Loucy (cell line): ENCODE measurements at regions not wholly inside any gene's neighbourhood (a gene's known extent, or its start where the extent isn't known, plus 50 kb on each side); places are given as distances from the start of the nearest gene placed in this dataset.

Experiments used
- H2AFZ ChIP-seq: fragments of 200-600 bp; sonication (generic); 2 replicates; pipeline ENCODE4 v1.6.0; 2016; ENCODE audit warnings: antibody characterized with exemption, mild to moderate bottlenecking, low read length, moderate library complexity
- H3F3A ChIP-seq: fragments of 200-600 bp; 2 replicates; pipeline ENCODE4 v1.6.0; 2016; ENCODE audit warnings: antibody characterized with exemption, low read depth, mild to moderate bottlenecking
- H3K27me3 ChIP-seq: fragments of 200-600 bp; sonication (generic); 2 replicates; pipeline ENCODE4 v1.6.1; 2014; ENCODE audit warnings: low read length, mild to moderate bottlenecking; ENCODE audit not compliant: insufficient read depth, poor library complexity, severe bottlenecking
- H3K36me3 ChIP-seq: fragments of 200-600 bp; sonication (generic); 2 replicates; pipeline ENCODE4 v1.6.1; 2016; ENCODE audit warnings: low read length; ENCODE audit not compliant: insufficient read depth
- H3K4me1 ChIP-seq: fragments of 200-600 bp; sonication (generic); 2 replicates; pipeline ENCODE4 v1.5.1; 2014; ENCODE audit warnings: low read length, mild to moderate bottlenecking; ENCODE audit not compliant: insufficient read depth, poor library complexity, severe bottlenecking
- H3K4me2 ChIP-seq: fragments of 200-600 bp; sonication (generic); 2 replicates; pipeline ENCODE4 v1.6.0; 2014; ENCODE audit warnings: antibody characterized with exemption, low read length, low read depth, mild to moderate bottlenecking; ENCODE audit not compliant: poor library complexity, severe bottlenecking
- H3K4me3 ChIP-seq: fragments of 200-600 bp; sonication (generic); 2 replicates; pipeline ENCODE4 v1.5.1; 2014; ENCODE audit warnings: low read length, mild to moderate bottlenecking, mixed read lengths; ENCODE audit not compliant: poor library complexity, severe bottlenecking
- H3K79me2 ChIP-seq: fragments of 200-600 bp; sonication (generic); 2 replicates; pipeline ENCODE4 v1.6.1; 2014; ENCODE audit warnings: low read length; ENCODE audit not compliant: insufficient read depth
- H3K9ac ChIP-seq: fragments of 200-600 bp; sonication (generic); 2 replicates; pipeline ENCODE4 v1.6.0; 2014; ENCODE audit warnings: mild to moderate bottlenecking, low read depth, low read length, moderate library complexity; ENCODE audit not compliant: poor library complexity, severe bottlenecking
- H3K9me2 ChIP-seq: fragments of 200-600 bp; sonication (generic); replicated peaks from 2 replicates; pipeline ENCODE4 v1.6.1; 2016; ENCODE audit warnings: low read depth, low read length, mixed read lengths
- H3K9me3 ChIP-seq: fragments of 200-600 bp; sonication (generic); 2 replicates; pipeline ENCODE4 v1.6.1; 2014; ENCODE audit warnings: mild to moderate bottlenecking, antibody characterized with exemption, low read length, low read depth; ENCODE audit not compliant: insufficient read depth
- H4K20me1 ChIP-seq: fragments of 200-600 bp; sonication (generic); 2 replicates; pipeline ENCODE4 v1.6.0; 2014; ENCODE audit warnings: antibody characterized with exemption, low read length, mild to moderate bottlenecking; ENCODE audit not compliant: insufficient read depth, poor library complexity, severe bottlenecking
- EZH2phosphoT487 ChIP-seq: fragments of 200-600 bp; IDR thresholded peaks from 2 replicates; pipeline ENCODE4 v1.6.1; 2018; ENCODE audit warnings: antibody characterized with exemption, mild to moderate bottlenecking, moderate library complexity, borderline replicate concordance
- TF ChIP-seq, protein P1 (sequence below): fragments of 200-600 bp; sonication (generic); conservative IDR thresholded peaks from 2 replicates; pipeline ENCODE4 v1.5.1; 2014; ENCODE audit warnings: mild to moderate bottlenecking, antibody characterized with exemption, low read length

GRCh38 chr1:163504331-163504978 is 182.7 kb downstream of the NUF2 start:
- H2AFZ ChIP-seq = no peak overlapping the region
- H3K36me3 ChIP-seq = no peaks in the 10 kb centered on the region
- H3K4me1 ChIP-seq = no peaks in the 10 kb centered on the region
- H3F3A ChIP-seq = no peaks in the 10 kb centered on the region
- TF ChIP-seq, protein P1, sequence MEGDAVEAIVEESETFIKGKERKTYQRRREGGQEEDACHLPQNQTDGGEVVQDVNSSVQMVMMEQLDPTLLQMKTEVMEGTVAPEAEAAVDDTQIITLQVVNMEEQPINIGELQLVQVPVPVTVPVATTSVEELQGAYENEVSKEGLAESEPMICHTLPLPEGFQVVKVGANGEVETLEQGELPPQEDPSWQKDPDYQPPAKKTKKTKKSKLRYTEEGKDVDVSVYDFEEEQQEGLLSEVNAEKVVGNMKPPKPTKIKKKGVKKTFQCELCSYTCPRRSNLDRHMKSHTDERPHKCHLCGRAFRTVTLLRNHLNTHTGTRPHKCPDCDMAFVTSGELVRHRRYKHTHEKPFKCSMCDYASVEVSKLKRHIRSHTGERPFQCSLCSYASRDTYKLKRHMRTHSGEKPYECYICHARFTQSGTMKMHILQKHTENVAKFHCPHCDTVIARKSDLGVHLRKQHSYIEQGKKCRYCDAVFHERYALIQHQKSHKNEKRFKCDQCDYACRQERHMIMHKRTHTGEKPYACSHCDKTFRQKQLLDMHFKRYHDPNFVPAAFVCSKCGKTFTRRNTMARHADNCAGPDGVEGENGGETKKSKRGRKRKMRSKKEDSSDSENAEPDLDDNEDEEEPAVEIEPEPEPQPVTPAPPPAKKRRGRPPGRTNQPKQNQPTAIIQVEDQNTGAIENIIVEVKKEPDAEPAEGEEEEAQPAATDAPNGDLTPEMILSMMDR = no peak
- no peak for TF ChIP-seq EZH2phosphoT487
- no peaks in the 10 kb centered on the region for H4K20me1 ChIP-seq
- no peak overlapping the region for H3K4me2 ChIP-seq
- no peaks in the 10 kb centered on the region for H3K79me2 ChIP-seq
- H3K9me3 ChIP-seq = no peaks in the 10 kb centered on the region
- no peaks in the 10 kb centered on the region for H3K9me2 ChIP-seq
- H3K4me3 ChIP-seq = no peak overlapping the region
- H3K9ac ChIP-seq = no peak overlapping the region
- H3K27me3 ChIP-seq = no peaks in the 10 kb centered on the region

DNA sequence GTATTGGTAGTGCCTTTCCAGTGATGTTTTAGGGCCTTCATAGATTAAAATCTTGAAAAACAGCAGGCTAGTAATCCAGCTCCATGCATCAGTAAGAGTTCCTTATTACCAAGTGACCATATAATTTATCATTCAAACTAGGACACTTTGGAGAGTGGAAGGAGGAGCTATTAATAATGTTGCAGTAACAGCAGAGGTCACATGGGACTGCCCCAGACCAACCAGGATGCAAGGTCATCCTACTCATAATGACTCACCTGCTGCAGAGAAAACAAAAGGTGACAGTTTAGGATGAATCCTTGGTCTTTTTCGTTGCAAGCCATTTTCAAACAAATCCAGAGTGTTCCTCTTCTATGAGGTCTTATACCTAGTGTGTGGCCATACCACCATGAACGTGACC is 187.4 kb downstream of the NUF2 start:
- peaks cover 2% of the 10 kb centered on the region for H3K4me1 ChIP-seq
- TF ChIP-seq EZH2phosphoT487 = no peak
- TF ChIP-seq, protein P1 = no peak
- no peaks in the 10 kb centered on the region for H3K9me2 ChIP-seq

DNA sequence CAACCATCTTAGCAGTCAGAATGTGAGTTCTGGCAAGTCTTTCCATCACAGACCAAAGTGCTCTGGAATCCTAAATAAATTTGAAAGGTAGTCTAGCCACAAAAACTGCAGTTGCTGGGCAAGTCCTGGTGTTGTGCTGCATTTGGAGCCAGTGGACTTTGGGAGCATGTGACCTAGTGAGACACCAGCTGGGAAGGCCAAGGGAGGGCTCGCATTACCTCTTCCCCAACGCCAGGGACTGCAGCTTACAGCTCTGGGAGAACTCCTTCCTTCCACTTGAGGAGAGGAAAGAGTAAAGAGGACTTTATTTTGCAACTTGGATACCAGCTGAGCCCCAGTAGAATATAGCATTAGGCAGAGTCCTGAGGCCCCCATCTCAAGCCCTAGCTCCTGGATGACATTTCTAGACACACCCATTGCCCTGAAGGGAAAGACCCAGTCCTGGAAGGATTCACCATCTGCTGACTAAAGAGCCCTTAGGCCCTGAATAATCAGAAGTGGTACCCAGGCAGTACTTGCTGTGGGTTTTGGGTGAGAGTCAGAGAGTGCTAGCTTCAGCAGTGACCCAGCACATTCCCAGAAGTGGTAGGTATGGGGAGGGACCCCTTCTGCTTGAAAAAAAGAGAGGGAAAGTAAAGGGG is 190.7 kb downstream of the NUF2 start:
- TF ChIP-seq, protein P1 = no peak
- TF ChIP-seq EZH2phosphoT487 = no peak
- Histone ChIP-seq H3K27me3 (no peaks in the 10 kb centered on the region), H3K9ac (no peak overlapping the region), H3K79me2 (no peaks in the 10 kb centered on the region), H3F3A (no peaks in the 10 kb centered on the region), H3K36me3 (no peaks in the 10 kb centered on the region), H3K4me3 (no peak overlapping the region), H3K4me1 (peaks cover 2% of the 10 kb centered on the region), H3K9me2 (no peaks in the 10 kb centered on the region), H2AFZ (no peak overlapping the region), H4K20me1 (no peaks in the 10 kb centered on the region), H3K9me3 (no peaks in the 10 kb centered on the region), H3K4me2 (no peak overlapping the region)

More for the DNA sequence above, 187.4 kb downstream of the NUF2 start:
- Histone ChIP-seq H3F3A (no peaks in the 10 kb centered on the region), H2AFZ (no peak overlapping the region), H3K27me3 (no peaks in the 10 kb centered on the region), H4K20me1 (no peaks in the 10 kb centered on the region), H3K4me3 (no peak overlapping the region), H3K9ac (no peak overlapping the region), H3K4me2 (no peak overlapping the region), H3K36me3 (no peaks in the 10 kb centered on the region), H3K9me3 (no peaks in the 10 kb centered on the region), H3K79me2 (no peaks in the 10 kb centered on the region)
